ENCODE measurements at regions not wholly inside any gene's neighbourhood (a gene's known extent, or its start where the extent isn't known, plus 50 kb on each side); places are given as distances from the start of the nearest gene placed in this dataset.

- TF ChIP-seq CHD7 (IDR thresholded peaks at IDR 0.05; ENCODE audit: insufficient replicate concordance, low read length), result no peak
- TF ChIP-seq JUN (IDR thresholded peaks at IDR 0.05; ENCODE audit: low read depth, low read length), result no peak
- no peak for TF ChIP-seq NANOG (IDR thresholded peaks at IDR 0.05; ENCODE audit: insufficient read depth, low read depth, low read length, poor library complexity, severe bottlenecking)
- TF ChIP-seq RNF2 (IDR thresholded peaks at IDR 0.05; ENCODE audit: borderline replicate concordance, low read depth, low read length, missing control alignments, poor library complexity, severe bottlenecking), result no peak
- no peak for TF ChIP-seq SP2 (IDR thresholded peaks at IDR 0.05; ENCODE audit: low read length)
- no peak for TF ChIP-seq CHD1 (IDR thresholded peaks at IDR 0.05; ENCODE audit: low read depth, low read length)
- no peak for TF ChIP-seq RAD21 (IDR thresholded peaks at IDR 0.05 in 1 of 2, conservative IDR thresholded peaks at IDR 0.05 in 1 of 2; ENCODE audit: low read depth in 2 of 2, low read length in 2 of 2)
These were observed 242.6 kb downstream of the KCTD12 start (continued) for GRCh38 chr13:76643596-76643995.

Data from H1 (cell line).